EH (cell line): ENCODE measurements at regions not wholly inside any gene's neighbourhood (a gene's known extent, or its start where the extent isn't known, plus 50 kb on each side); places are given as distances from the start of the nearest gene placed in this dataset.
"Not testable (repeated sequence)": the region's sequence is repeated elsewhere in the genome, so short reads cannot be mapped to it uniquely, and the experiment has no call there.

Experiments
- DNase-seq: peaks from one replicate; pipeline ENCODE4 v3.0.0-alpha.2; 2015; ENCODE audit warnings: low read depth

- not testable (repeated sequence) for DNase-seq
These were observed 55.2 kb downstream of the GOLGA8B start for GRCh38 chr15:34528055-34528754.

DNA sequence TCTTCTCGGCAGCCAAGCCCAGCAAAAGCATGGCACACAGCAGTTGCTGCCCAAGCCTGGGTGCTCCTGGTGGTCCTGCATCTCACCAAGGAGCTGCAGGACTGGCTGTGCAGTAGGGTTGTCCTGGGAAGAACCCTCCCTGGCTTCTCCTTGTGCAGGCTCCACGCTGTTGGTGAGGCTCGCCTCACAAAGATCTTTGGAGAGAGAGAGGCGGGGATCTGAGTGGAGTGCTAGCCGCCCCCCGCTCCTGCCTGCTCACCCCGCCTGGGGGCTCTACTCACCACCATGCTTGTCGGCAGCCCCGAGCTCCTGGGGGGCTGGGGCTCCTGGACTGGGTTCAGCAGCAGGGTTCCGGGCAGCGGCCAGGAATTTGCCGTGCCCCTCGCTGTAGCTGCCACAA is 55.8 kb downstream of the GOLGA8B start:
- DNase-seq, result not testable (repeated sequence)

DNA sequence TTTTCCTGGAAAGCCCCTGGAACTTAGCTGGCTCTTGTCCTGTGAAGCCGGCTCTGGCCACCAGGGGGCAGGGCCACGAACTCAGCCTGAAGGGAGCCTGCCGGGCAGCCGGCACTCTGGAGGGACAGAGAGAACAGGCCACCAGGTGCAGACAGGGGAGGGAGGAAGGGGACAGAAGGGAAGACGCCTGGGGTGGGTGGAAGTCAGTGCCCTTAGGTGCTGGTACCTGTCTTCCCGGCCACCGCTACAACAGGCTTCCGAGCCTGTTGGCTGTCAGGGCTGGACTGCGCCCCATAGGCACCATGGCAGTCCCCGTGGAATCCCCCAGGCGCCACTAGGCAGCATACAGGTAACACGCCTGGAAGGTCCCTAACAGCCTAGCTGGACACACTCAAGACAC is 59.6 kb downstream of the GOLGA8B start:
- not testable (repeated sequence) for DNase-seq

DNA sequence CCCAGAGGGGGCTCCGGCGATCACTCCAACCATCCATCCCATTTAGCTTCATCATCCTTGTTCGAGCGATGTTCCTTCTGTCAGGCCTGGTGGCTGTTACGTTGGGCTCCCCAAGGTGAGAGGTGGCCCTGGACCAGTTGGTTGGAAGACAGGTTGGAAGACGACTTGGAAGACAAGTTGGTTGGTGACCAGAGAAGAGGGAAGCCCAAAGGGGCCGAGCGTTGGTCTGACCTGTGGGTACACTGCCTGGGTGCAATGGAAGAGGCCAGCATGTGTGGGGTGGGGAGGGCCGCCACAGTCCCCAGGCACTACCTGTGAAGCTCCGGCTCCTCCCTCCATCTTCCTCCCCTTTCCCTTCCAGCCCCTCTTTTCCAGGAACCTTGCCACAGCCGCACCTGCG is 60.9 kb downstream of the GOLGA8B start:
- DNase-seq, result not testable (repeated sequence)

DNA sequence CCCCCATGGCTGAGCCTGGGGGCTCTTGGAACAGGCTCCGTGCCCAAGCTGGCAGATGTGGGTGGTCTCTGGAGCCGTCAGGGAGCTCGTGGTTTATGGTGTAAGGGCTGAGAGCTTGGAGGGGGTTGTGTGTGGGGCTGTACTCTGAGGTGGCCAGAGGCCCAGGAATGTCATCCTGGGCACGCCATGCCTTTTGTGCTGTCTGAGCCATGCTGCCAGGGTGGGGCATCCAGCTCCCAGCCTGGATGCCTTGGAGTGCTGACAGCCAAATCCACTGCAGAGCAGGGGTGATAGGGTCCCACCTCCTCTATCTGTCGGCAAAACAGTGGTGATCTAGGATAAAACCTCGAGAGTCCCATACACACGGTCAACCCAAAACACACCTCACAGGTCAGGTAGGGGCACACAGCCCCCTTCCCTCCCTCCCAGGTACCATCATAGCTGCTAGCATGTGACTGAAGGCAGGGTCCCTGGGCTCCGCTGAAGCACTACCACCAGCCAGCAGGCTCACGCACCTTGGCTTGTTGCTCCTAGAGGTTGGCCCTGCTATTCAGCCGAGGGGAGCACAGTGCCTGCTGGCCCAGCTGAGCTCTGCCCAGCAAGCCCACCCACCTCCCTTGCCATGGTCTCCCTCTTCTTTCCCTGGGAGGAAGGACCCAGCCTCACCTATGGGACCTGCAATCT is 61.5 kb downstream of the GOLGA8B start:
- DNase-seq, result not testable (repeated sequence)

DNA sequence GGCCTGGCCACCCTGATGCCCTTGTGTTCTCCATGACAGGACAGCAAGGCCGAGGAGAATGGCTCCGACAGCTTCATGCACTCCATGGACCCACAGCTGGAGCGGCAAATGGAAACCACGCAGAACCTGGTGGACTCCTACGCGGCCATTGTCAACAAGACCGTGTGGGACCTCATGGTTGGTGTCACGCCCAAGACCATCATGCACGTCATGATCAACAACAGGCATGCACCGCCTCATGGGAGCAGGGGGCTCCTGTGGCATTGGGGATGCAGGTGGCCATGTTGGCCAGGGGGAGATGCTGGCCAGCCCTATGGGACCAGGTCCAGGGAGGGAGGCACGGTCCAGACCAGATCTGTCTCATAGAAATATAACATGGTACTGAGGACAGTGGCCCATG is 62.9 kb downstream of the GOLGA8B start:
- no peak for DNase-seq

- not testable (repeated sequence) for DNase-seq
These were observed 63.4 kb downstream of the GOLGA8B start for GRCh38 chr15:34520010-34520409.

GRCh38 chr15:34514251-34514670 is 69.2 kb downstream of the GOLGA8B start:
- DNase-seq, result peak; percentile 29

DNA sequence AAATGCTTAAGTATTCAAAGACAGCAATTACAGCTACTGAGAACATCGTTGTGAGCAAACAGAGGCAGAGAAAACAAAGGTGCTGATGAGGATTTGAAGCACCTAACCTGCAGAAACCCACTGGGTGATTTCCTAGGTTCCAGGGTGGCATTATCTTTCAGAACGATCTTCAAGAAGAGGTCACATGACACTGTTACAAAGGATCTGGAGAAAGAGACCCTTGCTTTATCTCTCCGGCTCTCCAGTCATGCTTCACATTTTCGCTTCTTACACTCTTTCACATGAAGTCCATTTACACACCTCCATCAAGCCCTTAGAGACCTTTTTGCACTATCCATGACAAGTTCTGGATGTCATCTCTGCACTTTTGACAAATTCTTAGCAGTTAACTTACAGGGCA is 70.8 kb downstream of the GOLGA8B start:
- no peak for DNase-seq

- no peak for DNase-seq
These were observed 63.5 kb upstream of the GOLGA8A start for GRCh38 chr15:34501131-34501530.

- DNase-seq, result no peak
These were observed 58.8 kb upstream of the GOLGA8A start for GRCh38 chr15:34496207-34496995.

DNA sequence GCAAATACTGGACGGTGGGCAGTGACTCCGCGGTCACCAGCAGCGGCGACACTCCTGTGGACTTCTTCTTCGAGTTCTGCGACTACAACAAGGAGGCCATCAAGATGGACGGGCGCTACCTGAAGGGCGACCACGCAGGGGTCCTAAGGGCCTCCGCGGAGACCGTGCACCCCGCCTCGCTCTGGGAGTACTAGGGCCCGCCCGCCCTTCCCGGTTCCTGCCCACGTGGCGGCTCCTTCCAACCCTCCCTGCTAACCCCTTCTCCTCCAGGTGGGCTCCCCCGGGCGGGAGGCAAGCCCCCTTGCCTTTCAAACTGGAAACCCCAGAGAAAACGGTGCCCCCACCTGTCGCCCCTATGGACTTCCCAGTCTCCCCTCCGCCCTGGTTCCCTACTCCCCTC is 58.1 kb upstream of the GOLGA8A start:
- not testable (repeated sequence) for DNase-seq

- DNase-seq, result no peak
These were observed 56.4 kb upstream of the GOLGA8A start for GRCh38 chr15:34494084-34494399.

DNA sequence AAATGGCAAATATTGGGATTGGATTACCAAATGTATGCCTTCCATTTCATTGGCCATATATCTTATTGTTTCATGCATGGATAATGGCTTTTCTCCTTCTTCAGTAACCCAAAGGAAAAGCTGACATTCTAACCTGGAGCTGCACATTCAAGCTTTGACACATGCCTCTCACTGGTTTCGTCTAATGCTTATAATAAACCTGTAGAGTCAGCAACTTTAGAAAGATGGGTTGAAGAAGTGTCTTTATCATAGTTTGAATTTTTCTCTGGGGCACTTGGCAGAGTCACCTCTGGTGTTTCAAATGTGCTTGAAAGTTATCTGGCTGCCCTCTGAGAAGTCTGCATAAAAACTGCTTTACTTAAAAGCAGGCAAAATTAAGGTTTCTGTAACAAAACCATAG is 55.4 kb upstream of the GOLGA8A start:
- DNase-seq, result no peak

DNA sequence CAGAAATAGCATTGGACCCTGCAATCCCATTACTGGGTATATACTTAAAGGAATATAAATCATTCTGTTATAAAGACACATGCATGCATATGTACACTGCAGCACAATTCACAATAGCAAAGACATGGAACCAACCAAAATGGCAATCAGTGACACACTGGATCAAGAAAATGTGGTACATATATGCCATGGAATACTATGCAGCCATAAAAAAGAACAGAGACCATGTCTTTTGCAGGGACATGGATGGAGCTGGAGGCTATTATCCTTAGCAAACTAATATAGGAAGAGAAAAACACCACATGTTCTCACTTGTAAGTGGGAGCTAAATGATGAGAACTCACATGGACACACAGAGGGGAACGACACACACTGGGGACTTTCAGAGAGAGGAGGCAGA is 53.9 kb upstream of the GOLGA8A start:
- not testable (repeated sequence) for DNase-seq

- DNase-seq, result no peak
These were observed 53.0 kb upstream of the GOLGA8A start for GRCh38 chr15:34490417-34491193.

- DNase-seq, result not testable (repeated sequence)
These were observed 51.7 kb upstream of the GOLGA8A start for GRCh38 chr15:34488973-34489959.
